Ascending aorta (tissue), 2 donors: ENCODE measurements at regions not wholly inside any gene's neighbourhood (a gene's known extent, or its start where the extent isn't known, plus 50 kb on each side); places are given as distances from the start of the nearest gene placed in this dataset.

Experiments
- DNase-seq, 2 donors: peaks; one replicate each; pipeline ENCODE4 v3.0.0-alpha.2; 2019; ENCODE audit warnings: low spot score in 2 of 2
- H3K27ac ChIP-seq, 2 donors: fragments of 200-600 bp; sonication (generic); one replicate each; pipeline ENCODE4 v1.5.1; 2016 to 2017; ENCODE audit warnings: mild to moderate bottlenecking in 1 of 2
- H3K27me3 ChIP-seq: fragments of 200-600 bp; sonication (generic); one replicate; pipeline ENCODE4 v1.5.1; 2017
- H3K36me3 ChIP-seq, 2 donors: fragments of 200-600 bp; sonication (generic); one replicate each; pipeline ENCODE4 v1.5.1; 2016
- H3K4me1 ChIP-seq, 2 donors: fragments of 200-600 bp; sonication (generic); one replicate each; pipeline ENCODE4 v1.5.1; 2016 to 2017; ENCODE audit warnings: mild to moderate bottlenecking in 1 of 2
- H3K4me3 ChIP-seq, 2 donors: fragments of 200-600 bp; sonication (generic); one replicate each; pipeline ENCODE4 v1.5.1; 2016 to 2017; ENCODE audit warnings: mild to moderate bottlenecking in 1 of 2
- H3K9me3 ChIP-seq, 2 donors: fragments of 200-600 bp; sonication (generic); one replicate each; pipeline ENCODE4 v1.5.1; 2016
- intact Hi-C: fragments of 100-400 bp; cut with DNase I; formaldehyde crosslinking; loops from one replicate; pipeline ENCODE4 v1.15.1; 2023
- TF ChIP-seq, protein P1 (sequence below), 3 experiments: fragments of 200-600 bp in 2 of 3; fragments of 450-650 bp in 1 of 3; sonication (generic) in 2 of 3; IDR thresholded peaks; one replicate each; pipeline ENCODE4 v1.5.1; 2016 to 2019; ENCODE audit warnings: antibody characterized with exemption in 3 of 3, mild to moderate bottlenecking in 1 of 3, moderate library complexity in 1 of 3

DNA sequence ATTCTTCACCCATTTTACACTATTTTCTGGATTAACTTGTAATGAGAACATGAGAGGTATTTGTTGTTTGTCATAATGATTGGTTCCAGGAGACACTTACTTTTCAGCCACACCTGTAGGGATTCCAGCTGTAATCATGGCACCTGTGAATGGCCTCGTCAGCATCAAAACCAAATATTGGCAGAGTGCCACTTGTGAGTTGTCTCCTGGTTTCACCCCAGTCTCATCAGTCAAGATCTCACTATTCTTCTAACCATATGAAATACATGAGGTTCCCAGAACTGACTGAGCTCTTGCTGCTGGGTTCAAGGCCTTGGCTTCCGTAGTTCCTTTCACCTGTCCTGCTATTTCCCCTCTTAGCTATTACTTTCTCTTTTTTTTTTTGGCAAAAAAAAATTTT is 246.6 kb upstream of the ADGRL2 start:
- H3K4me1 ChIP-seq = no peaks in the 10 kb centered on the region
- H3K4me3 ChIP-seq = no peak overlapping the region
- H3K27ac ChIP-seq = no peak overlapping the region
- intact Hi-C loops = no loop called here
- no peaks in the 10 kb centered on the region for H3K9me3 ChIP-seq
- no peaks in the 10 kb centered on the region for H3K36me3 ChIP-seq
- no peak for DNase-seq
- no peaks in the 10 kb centered on the region for H3K27me3 ChIP-seq
- TF ChIP-seq, protein P1, sequence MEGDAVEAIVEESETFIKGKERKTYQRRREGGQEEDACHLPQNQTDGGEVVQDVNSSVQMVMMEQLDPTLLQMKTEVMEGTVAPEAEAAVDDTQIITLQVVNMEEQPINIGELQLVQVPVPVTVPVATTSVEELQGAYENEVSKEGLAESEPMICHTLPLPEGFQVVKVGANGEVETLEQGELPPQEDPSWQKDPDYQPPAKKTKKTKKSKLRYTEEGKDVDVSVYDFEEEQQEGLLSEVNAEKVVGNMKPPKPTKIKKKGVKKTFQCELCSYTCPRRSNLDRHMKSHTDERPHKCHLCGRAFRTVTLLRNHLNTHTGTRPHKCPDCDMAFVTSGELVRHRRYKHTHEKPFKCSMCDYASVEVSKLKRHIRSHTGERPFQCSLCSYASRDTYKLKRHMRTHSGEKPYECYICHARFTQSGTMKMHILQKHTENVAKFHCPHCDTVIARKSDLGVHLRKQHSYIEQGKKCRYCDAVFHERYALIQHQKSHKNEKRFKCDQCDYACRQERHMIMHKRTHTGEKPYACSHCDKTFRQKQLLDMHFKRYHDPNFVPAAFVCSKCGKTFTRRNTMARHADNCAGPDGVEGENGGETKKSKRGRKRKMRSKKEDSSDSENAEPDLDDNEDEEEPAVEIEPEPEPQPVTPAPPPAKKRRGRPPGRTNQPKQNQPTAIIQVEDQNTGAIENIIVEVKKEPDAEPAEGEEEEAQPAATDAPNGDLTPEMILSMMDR (IDR thresholded peaks at IDR 0.05) = no peak

DNA sequence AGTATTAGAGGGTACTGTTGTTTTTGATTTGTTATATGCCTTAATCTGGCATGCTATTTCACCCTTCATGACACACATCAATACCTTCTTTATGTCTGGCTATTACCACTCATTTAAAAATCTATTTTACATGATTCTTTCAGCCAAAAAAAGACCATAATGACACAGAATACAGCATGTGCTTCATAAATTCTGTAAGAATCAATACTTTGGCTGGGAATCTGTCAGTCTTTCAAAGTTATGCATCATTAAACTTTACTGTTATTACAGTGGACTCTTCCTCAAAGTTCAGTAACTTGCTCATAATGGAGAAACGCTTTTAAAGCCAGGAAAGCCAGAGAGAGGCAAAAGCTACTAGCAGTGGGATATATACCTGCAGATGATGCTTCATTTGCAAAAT is 247.2 kb upstream of the ADGRL2 start:
- Histone ChIP-seq H3K9me3 (no peaks in the 10 kb centered on the region), H3K27me3 (no peaks in the 10 kb centered on the region), H3K27ac (no peak overlapping the region), H3K36me3 (no peaks in the 10 kb centered on the region), H3K4me1 (no peaks in the 10 kb centered on the region), H3K4me3 (no peak overlapping the region)
- no peak for DNase-seq
- intact Hi-C loops = no loop called here
- TF ChIP-seq, protein P1 (IDR thresholded peaks at IDR 0.05) = no peak

DNA sequence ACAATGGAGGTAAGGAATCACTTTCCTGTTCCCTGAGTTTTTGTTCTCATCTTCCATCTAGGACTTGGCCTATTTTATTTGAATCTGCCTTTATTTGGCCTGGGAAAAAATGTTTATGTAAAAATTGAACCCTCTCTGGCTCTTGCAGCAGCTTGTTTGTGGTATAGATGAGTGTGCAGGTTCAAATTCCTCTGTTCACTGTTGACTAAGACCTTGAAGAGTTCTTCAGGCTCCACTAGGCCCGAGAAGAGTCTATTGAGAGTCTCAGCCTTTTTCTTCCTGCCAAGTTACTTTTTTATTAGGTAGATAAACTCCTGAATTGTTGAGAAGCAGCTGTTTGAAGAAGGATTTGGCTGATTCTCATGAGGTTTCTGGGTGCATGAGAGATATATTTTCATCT is 248.8 kb upstream of the ADGRL2 start:
- no peaks in the 10 kb centered on the region for H3K27me3 ChIP-seq
- no peak overlapping the region for H3K27ac ChIP-seq
- TF ChIP-seq, protein P1 (IDR thresholded peaks at IDR 0.05) = no peak
- no peak for DNase-seq
- no peaks in the 10 kb centered on the region for H3K36me3 ChIP-seq
- no peak overlapping the region for H3K4me3 ChIP-seq
- intact Hi-C loops = no loop called here
- H3K4me1 ChIP-seq = no peaks in the 10 kb centered on the region
- H3K9me3 ChIP-seq = no peaks in the 10 kb centered on the region

DNA sequence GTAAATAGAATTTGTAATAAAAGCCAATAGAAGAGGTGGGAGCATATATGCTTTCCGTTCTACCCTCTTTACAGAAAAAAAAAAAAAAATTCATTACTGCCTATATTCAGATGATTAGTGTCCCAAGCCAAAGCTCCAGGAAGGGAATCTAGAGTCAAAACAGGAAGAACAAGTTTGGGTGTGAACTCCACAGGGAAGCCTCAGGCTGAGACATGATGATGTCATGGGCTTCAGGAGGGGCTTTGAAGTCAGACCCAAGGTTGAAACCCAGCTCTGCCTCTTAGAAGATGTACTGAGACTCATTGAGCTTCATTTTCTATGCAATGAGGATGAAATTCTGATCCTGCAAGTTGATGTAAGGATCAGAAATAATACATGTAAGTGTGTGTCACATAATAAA is 250.0 kb upstream of the ADGRL2 start:
- Histone ChIP-seq H3K9me3 (no peaks in the 10 kb centered on the region), H3K4me1 (no peaks in the 10 kb centered on the region), H3K36me3 (no peaks in the 10 kb centered on the region), H3K4me3 (no peak overlapping the region), H3K27me3 (no peaks in the 10 kb centered on the region), H3K27ac (no peak overlapping the region)
- TF ChIP-seq, protein P1 (IDR thresholded peaks at IDR 0.05) = no peak
- intact Hi-C loops = no loop called here
- DNase-seq = no peak

DNA sequence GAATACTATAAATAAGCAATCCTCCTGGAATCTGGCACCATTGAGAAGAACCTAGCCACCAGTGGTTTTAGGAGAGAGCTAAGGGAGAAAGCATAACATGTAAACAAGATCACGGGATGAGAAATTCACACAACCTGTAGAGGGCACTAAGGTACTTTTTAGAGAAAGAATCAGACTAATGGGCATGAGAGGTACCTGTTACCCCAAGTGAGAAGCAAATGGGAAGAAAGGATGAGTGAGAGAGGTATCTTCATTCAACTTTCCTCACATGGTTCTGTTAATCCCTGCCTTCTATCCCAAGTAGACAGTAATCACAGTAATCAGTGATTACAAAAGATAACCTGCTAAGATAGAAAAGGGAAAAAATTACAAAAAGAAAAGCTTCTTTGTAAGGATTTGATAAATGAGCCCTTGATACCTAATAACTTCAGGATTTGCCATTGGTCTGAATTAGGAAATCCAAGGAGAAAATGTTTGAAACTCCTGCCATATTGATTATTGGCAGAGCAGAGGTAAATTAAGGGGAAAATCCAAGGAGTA is 251.1 kb upstream of the ADGRL2 start:
- no peaks in the 10 kb centered on the region for H3K9me3 ChIP-seq
- H3K36me3 ChIP-seq = no peaks in the 10 kb centered on the region
- H3K27me3 ChIP-seq = no peaks in the 10 kb centered on the region
- H3K27ac ChIP-seq = no peak overlapping the region
- intact Hi-C loops = no loop called here
- TF ChIP-seq, protein P1 (IDR thresholded peaks at IDR 0.05) = peak in 2 of 3 experiments; percentile 21 to 31
- DNase-seq = no peak
- H3K4me3 ChIP-seq = no peak overlapping the region
- no peaks in the 10 kb centered on the region for H3K4me1 ChIP-seq
